HepG2 (cell line): ENCODE measurements at regions not wholly inside any gene's neighbourhood (a gene's known extent, or its start where the extent isn't known, plus 50 kb on each side); places are given as distances from the start of the nearest gene placed in this dataset.

Experiments used
- ATAC-seq: fragments of 200-7000 bp; cut with Tn5 transposase; 3 replicates; pipeline ENCODE4 v1.9.1; 2020; ENCODE audit warnings: mild to moderate bottlenecking, moderate library complexity
- BruUV-seq: library from RNA; stranded (reverse); fragments of 400-500 nt; replicated peaks from 2 replicates; lab custom pipeline; 2021; lab: Mats Ljungman, UMichigan
- CTCF ChIA-PET: fragments of 300-600 bp; formaldehyde crosslinking; extraction: SDS; loops from one replicate; lab custom pipeline; 2021; ENCODE audit warnings: low total read pairs, inconsistent platforms, low intra/inter-chr PET ratio; lab: Yijun Ruan, JAX
- POLR2A ChIA-PET: fragments of 350-600 bp; sonication (Branson Sonifier 250); formaldehyde crosslinking; loops from one replicate; lab custom pipeline; 2020; ENCODE audit warnings: antibody characterized with exemption, inconsistent platforms; lab: Yijun Ruan, JAX
- DNase-seq: peaks from one replicate; pipeline ENCODE4 v3.0.0-alpha.2; 2015; ENCODE audit warnings: low spot score
- FAIRE-seq: peaks from 3 replicates; lab custom pipeline; 2011; peaks lifted over from hg19 to GRCh38; lab: Jason Lieb, UNC
- H2AFZ ChIP-seq: one replicate; pipeline ENCODE4 v1.6.1; 2011; ENCODE audit warnings: low read length, inconsistent platforms
- H3K27ac ChIP-seq: fragments of 300-600 bp; 3 replicates; pipeline ENCODE4 v1.8.0; 2011; ENCODE audit warnings: mixed run types, mild to moderate bottlenecking, mixed read lengths, low read length, inconsistent platforms; ENCODE audit not compliant: insufficient read depth; ENCODE audit errors: extremely low read length
- H3K27me3 ChIP-seq, 2 experiments: fragments of 200-600 bp in 1 of 2; 2 replicates in 1 of 2; 3 replicates in 1 of 2; pipeline versions ENCODE4 v1.6.0 to v1.8.0; 2011; ENCODE audit warnings: low read length in 2 of 2, mild to moderate bottlenecking in 2 of 2, moderate library complexity in 2 of 2, inconsistent platforms in 1 of 2; ENCODE audit not compliant: insufficient read depth in 2 of 2, control insufficient read depth in 1 of 2
- H3K36me3 ChIP-seq, 2 experiments: fragments of 200-600 bp in 1 of 2; replicated peaks in 1 of 2; 2 replicates in 1 of 2; 3 replicates in 1 of 2; pipeline versions ENCODE4 v1.5.1 to v1.8.0; 2011; ENCODE audit warnings: low read length in 2 of 2, inconsistent platforms in 1 of 2; ENCODE audit not compliant: insufficient read depth in 2 of 2, control insufficient read depth in 1 of 2
- H3K4me1 ChIP-seq: 2 replicates; pipeline ENCODE4 v1.5.1; 2012; ENCODE audit warnings: low read length, inconsistent platforms; ENCODE audit not compliant: insufficient read depth
- H3K4me2 ChIP-seq: 2 replicates; pipeline ENCODE4 v1.6.0; 2011; ENCODE audit warnings: low read depth, low read length, inconsistent platforms
- H3K4me3 ChIP-seq, 3 experiments: fragments of 200-600 bp in 1 of 3; sonication (generic), shearing (Covaris generic) in 1 of 3; replicated peaks in 1 of 3; 2 replicates each; pipeline ENCODE4 v1.5.1; 2011 to 2016; ENCODE audit warnings: low read length in 3 of 3, inconsistent platforms in 2 of 3, low read depth in 2 of 3, mild to moderate bottlenecking in 2 of 3, control low read depth in 1 of 3, mixed read lengths in 1 of 3; ENCODE audit not compliant: insufficient read depth in 1 of 3
- H3K79me2 ChIP-seq: one replicate; pipeline ENCODE4 v1.6.1; 2011; ENCODE audit warnings: low read length, inconsistent platforms; ENCODE audit not compliant: insufficient read depth
- H3K9ac ChIP-seq: 2 replicates; pipeline ENCODE4 v1.6.0; 2011; ENCODE audit warnings: mild to moderate bottlenecking, low read depth, low read length, inconsistent platforms; ENCODE audit not compliant: insufficient read depth
- H3K9me3 ChIP-seq: 2 replicates; pipeline ENCODE4 v1.5.1; 2012; ENCODE audit warnings: mild to moderate bottlenecking, low read length
- H4K20me1 ChIP-seq: 2 replicates; pipeline ENCODE4 v1.6.0; 2011; ENCODE audit warnings: inconsistent platforms, mild to moderate bottlenecking, low read length, moderate library complexity; ENCODE audit not compliant: insufficient read depth
- ATRX ChIP-seq: sonication (generic); formaldehyde crosslinking; IDR thresholded peaks from 2 replicates; pipeline ENCODE4 v1.4.0; 2020; ENCODE audit warnings: missing genetic modification reagents, borderline replicate concordance
- GABPA ChIP-seq, 2 experiments: IDR thresholded peaks; 2 replicates each; pipeline ENCODE4 v1.6.1; 2011 to 2016; ENCODE audit warnings: low read depth in 2 of 2, low read length in 1 of 2, missing biosample characterization in 1 of 2, missing genetic modification characterization in 1 of 2
- GABPB1 ChIP-seq: IDR thresholded peaks from 2 replicates; pipeline ENCODE4 v1.6.1; 2016; ENCODE audit warnings: mild to moderate bottlenecking, missing genetic modification reagents, moderate library complexity, missing compliant biosample characterization
- GTF2F1 ChIP-seq: fragments of 150-350 bp; IDR thresholded peaks from 2 replicates; pipeline ENCODE4 v1.6.1; 2014; ENCODE audit warnings: low read length
- NCOA1 ChIP-seq: sonication (generic); formaldehyde crosslinking; IDR thresholded peaks from 2 replicates; pipeline ENCODE4 v1.9.0; 2021; ENCODE audit warnings: missing genetic modification reagents
- PAX8 ChIP-seq: sonication (generic); formaldehyde crosslinking; IDR thresholded peaks from 2 replicates; pipeline ENCODE4 v1.8.0; 2022; ENCODE audit warnings: mild to moderate bottlenecking, missing genetic modification reagents, borderline replicate concordance
- TFE3 ChIP-seq: IDR thresholded peaks from 2 replicates; pipeline ENCODE4 v1.6.1; 2016
- ZNF318 ChIP-seq: sonication (generic); formaldehyde crosslinking; IDR thresholded peaks from 2 replicates; pipeline ENCODE4 v1.4.0; 2020; ENCODE audit warnings: mild to moderate bottlenecking, missing genetic modification reagents
- ZNF746 ChIP-seq: sonication (generic); formaldehyde crosslinking; IDR thresholded peaks from 2 replicates; pipeline ENCODE4 v1.8.0; 2022; ENCODE audit warnings: mild to moderate bottlenecking, missing genetic modification reagents
- WGBS: methylation state at CpG from one replicate; pipeline ENCODE4 v1.1.6; 2017; ENCODE audit warnings: low lambda C conversion rate; 5-methylcytosine and 5-hydroxymethylcytosine counted together
- in situ Hi-C: cut with HindIII; loops from 2 replicates; pipeline ENCODE4 v1.10.0; 2017; ENCODE audit warnings: low pct_unique_long_range_greater_than_20kb; ENCODE audit not compliant: extremely low pct_ligation_motif_present
- intact Hi-C: fragments of 100-400 bp; cut with micrococcal nuclease; formaldehyde crosslinking; loops from one replicate; pipeline ENCODE4 v1.10.0; 2022; ENCODE audit not compliant: unreplicated experiment

- H3K4me2 ChIP-seq, result no peak overlapping the region
- in situ Hi-C loops, result no loop called here
- FAIRE-seq, result no peak
- H3K36me3 ChIP-seq, result no peaks in the 10 kb centered on the region
- no peaks in the 10 kb centered on the region for H3K4me1 ChIP-seq
- no peaks in the 10 kb centered on the region for H3K9me3 ChIP-seq
- H2AFZ ChIP-seq, result no peak overlapping the region
- intact Hi-C loops, result no loop called here
- no peak overlapping the region for H3K4me3 ChIP-seq
- ChIA-PET POLR2A (no interaction called here), CTCF (no interaction called here)
- no peak for DNase-seq
- TF ChIP-seq ATRX (CRISPR knock-in tag), result no peak
- no peak for TF ChIP-seq TFE3 (CRISPR knock-in tag)
- no peak for TF ChIP-seq PAX8 (CRISPR knock-in tag)
- TF ChIP-seq NCOA1 (CRISPR knock-in tag), result no peak
- no peak for TF ChIP-seq GABPA (IDR thresholded peaks at IDR 0.05; ENCODE audit: low read depth, low read length)
- no peak for TF ChIP-seq GABPA (CRISPR knock-in tag; IDR thresholded peaks at IDR 0.05; ENCODE audit: low read depth)
- TF ChIP-seq GABPB1 (CRISPR knock-in tag), result no peak
- TF ChIP-seq ZNF746 (CRISPR knock-in tag), result no peak
- no peak for TF ChIP-seq GTF2F1
- no peaks in the 10 kb centered on the region for H4K20me1 ChIP-seq
- no TSS peak for BruUV-seq
- no peak overlapping the region for H3K27ac ChIP-seq
- 0% methylated on average over 4 of the region's 4 CpGs for WGBS
- no peak for ATAC-seq
- H3K79me2 ChIP-seq, result no peaks in the 10 kb centered on the region
- no peaks in the 10 kb centered on the region for H3K27me3 ChIP-seq
- H3K9ac ChIP-seq, result no peak overlapping the region
These were observed 214.2 kb downstream of the SPATA31D1 start for GRCh38 chr9:82202808-82203207.

GRCh38 chr9:82206490-82206889 is 217.9 kb downstream of the SPATA31D1 start:
- H3K36me3 ChIP-seq, result no peaks in the 10 kb centered on the region
- POLR2A ChIA-PET, result no interaction called here
- no peak for DNase-seq
- ATAC-seq, result no peak
- no peaks in the 10 kb centered on the region for H3K4me1 ChIP-seq
- no peak overlapping the region for H3K27ac ChIP-seq
- intact Hi-C loops (no loop called here), in situ Hi-C loops (no loop called here)
- no peak overlapping the region for H3K4me2 ChIP-seq
- no peak for FAIRE-seq
- H3K9me3 ChIP-seq, result no peaks in the 10 kb centered on the region
- 17% methylated on average over 3 of the region's 3 CpGs for WGBS
- H2AFZ ChIP-seq, result no peak overlapping the region
- BruUV-seq, result no TSS peak
- no peaks in the 10 kb centered on the region for H3K79me2 ChIP-seq
- H4K20me1 ChIP-seq, result no peaks in the 10 kb centered on the region
- no peaks in the 10 kb centered on the region for H3K27me3 ChIP-seq
- CTCF ChIA-PET, result no interaction called here
- no peak overlapping the region for H3K4me3 ChIP-seq
- H3K9ac ChIP-seq, result no peak overlapping the region
- no peak for TF ChIP-seq ZNF318
